ENCODE measurements at regions not wholly inside any gene's neighbourhood (a gene's known extent, or its start where the extent isn't known, plus 50 kb on each side); places are given as distances from the start of the nearest gene placed in this dataset.

DNA sequence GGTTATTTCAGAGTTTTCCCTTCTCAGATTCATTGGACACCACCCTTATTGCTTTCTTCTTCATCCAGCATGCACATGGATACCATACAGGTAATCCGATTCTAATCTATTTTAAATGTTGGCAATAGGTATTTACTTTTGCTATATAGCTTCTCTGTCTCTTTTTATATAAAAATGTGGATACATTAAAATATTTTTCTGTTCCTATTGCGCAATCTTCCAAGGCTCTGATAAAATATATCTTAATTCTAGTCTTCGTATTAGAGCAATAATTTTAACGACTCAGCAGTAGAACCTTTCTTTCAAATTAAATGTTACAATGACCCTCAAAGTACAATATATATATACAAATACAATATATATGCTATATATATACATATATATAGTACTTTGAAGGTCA is 239.8 kb downstream of the DCAF12L2 start:
- TF ChIP-seq CTCF (conservative IDR thresholded peaks at IDR 0.05; ENCODE audit: low read depth, low read length), result no peak
- no peak for DNase-seq (ENCODE audit: low read depth)

GRCh38 chrX:125940985-125941384 is 225.1 kb downstream of the DCAF12L2 start:
- no peak overlapping the region for H3K4me3 ChIP-seq (ENCODE audit: low read depth, low read length)
- no peak for TF ChIP-seq CTCF (conservative IDR thresholded peaks at IDR 0.05; ENCODE audit: low read depth, low read length)
- DNase-seq (ENCODE audit: low read depth), result no peak

More for the DNA sequence above, 239.8 kb downstream of the DCAF12L2 start:
- no peak overlapping the region for H3K4me3 ChIP-seq (ENCODE audit: low read depth, low read length)

DNA sequence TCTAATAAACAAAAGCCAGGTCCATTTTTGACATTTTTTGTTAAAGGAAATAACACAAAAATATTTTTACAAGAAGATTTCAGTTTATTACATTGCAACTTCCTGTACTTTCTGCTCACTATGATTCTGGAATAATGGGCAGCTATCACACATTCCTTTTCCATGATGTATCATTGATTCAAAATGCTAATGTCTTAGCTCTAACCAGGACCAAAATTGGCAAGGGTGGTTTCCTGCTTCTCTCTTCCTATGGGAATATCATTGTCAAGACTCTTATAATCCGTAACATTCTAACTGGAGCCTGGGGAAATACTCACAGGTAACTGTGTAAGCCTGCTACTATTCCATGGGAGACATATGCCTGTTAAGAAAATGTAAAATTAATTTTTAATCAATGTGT is 218.6 kb downstream of the DCAF12L2 start:
- no peak for DNase-seq (ENCODE audit: low read depth)
- no peak overlapping the region for H3K4me3 ChIP-seq (ENCODE audit: low read depth, low read length)
- TF ChIP-seq CTCF (conservative IDR thresholded peaks at IDR 0.05; ENCODE audit: low read depth, low read length), result no peak

- TF ChIP-seq CTCF (conservative IDR thresholded peaks at IDR 0.05; ENCODE audit: low read depth, low read length), result no peak
- DNase-seq (ENCODE audit: low read depth), result no peak
- no peak overlapping the region for H3K4me3 ChIP-seq (ENCODE audit: low read depth, low read length)
These were observed 213.1 kb downstream of the DCAF12L2 start for GRCh38 chrX:125952973-125953372.

- H3K4me3 ChIP-seq (ENCODE audit: low read depth, low read length), result no peak overlapping the region
- no peak for TF ChIP-seq CTCF (conservative IDR thresholded peaks at IDR 0.05; ENCODE audit: low read depth, low read length)
- DNase-seq (ENCODE audit: low read depth), result no peak
These were observed 212.3 kb downstream of the DCAF12L2 start for GRCh38 chrX:125953814-125954213.

DNA sequence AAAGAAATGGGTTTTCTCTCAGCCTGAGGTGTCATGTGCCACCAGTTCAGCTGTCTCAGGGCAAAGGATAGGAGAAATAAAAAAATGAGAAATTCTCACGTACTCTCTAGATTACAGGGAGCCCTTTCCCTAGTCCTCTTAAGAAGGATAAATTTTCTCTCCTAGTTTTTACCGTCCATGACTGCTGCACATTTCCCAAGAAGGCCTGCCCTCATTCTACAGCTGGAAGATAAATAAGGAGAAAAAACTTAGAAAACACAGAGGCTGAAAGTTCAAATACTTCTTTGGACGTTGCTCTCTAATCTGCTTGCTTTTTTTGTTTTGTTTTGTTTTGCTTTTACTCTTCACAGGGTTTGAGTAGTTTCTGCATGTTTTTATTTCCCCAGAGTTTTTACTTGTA is 211.9 kb downstream of the DCAF12L2 start:
- no peak for DNase-seq (ENCODE audit: low read depth)
- TF ChIP-seq CTCF (conservative IDR thresholded peaks at IDR 0.05; ENCODE audit: low read depth, low read length), result no peak
- H3K4me3 ChIP-seq (ENCODE audit: low read depth, low read length), result no peak overlapping the region

DNA sequence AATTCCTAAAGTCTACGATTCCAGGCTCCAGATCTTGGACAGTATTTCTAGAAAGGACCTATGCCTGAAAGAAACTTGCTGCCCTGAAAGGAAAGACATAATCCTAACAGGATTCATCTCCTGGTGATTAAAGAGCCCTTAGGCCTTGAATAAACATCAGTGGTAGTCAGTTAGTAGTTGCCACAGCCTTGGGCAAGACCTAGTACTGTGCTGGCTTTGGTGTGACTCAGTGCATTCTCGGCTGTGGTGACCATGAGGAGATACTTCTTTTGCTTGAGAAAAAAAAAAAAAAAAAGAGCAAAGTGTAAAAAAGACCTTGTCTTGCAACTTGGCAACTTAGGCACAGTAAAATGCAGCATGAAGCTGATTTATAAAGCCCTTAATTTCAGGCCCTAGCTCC is 188.2 kb downstream of the DCAF12L2 start:
- H3K4me3 ChIP-seq (ENCODE audit: low read depth, low read length), result no peak overlapping the region
- no peak for DNase-seq (ENCODE audit: low read depth)
- TF ChIP-seq CTCF (conservative IDR thresholded peaks at IDR 0.05; ENCODE audit: low read depth, low read length), result no peak
